PC-3 (cell line): ENCODE measurements at regions not wholly inside any gene's neighbourhood (a gene's known extent, or its start where the extent isn't known, plus 50 kb on each side); places are given as distances from the start of the nearest gene placed in this dataset.

Source experiments
- ATAC-seq: fragments of 200-7000 bp; cut with Tn5 transposase; 2 replicates; pipeline ENCODE4 v1.9.1; 2020; ENCODE audit warnings: mild to moderate bottlenecking, moderate library complexity
- BruUV-seq: library from RNA; stranded (reverse); fragments of 400-500 nt; replicated peaks from 2 replicates; lab custom pipeline; 2021; lab: Mats Ljungman, UMichigan
- CTCF ChIA-PET: fragments of 300-600 bp; sonication (Branson Sonifier 250); formaldehyde crosslinking; loops from one replicate; lab custom pipeline; 2022; ENCODE audit warnings: antibody characterized with exemption; lab: Charles Lee
- POLR2A ChIA-PET: fragments of 300-600 bp; sonication (Branson Sonifier 250); formaldehyde crosslinking; loops from one replicate; lab custom pipeline; 2022; ENCODE audit warnings: antibody characterized with exemption; ENCODE audit not compliant: unreplicated experiment; lab: Charles Lee
- DNase-seq: peaks from one replicate; pipeline ENCODE4 v3.0.0-alpha.2; 2015
- H2AFZ ChIP-seq: fragments of 300-600 bp; sonication (generic); 2 replicates; pipeline ENCODE4 v1.6.0; 2016; ENCODE audit warnings: antibody characterized with exemption, low read length
- H3F3A ChIP-seq: fragments of 300-600 bp; sonication (generic); one replicate; pipeline ENCODE4 v1.6.0; 2017; ENCODE audit warnings: antibody characterized with exemption, low read length, control low read depth, mild to moderate bottlenecking; ENCODE audit not compliant: unreplicated experiment
- H3K27ac ChIP-seq: fragments of 300-600 bp; sonication (generic); 2 replicates; pipeline ENCODE4 v1.5.1; 2016; ENCODE audit warnings: mild to moderate bottlenecking, low read length
- H3K27me3 ChIP-seq: fragments of 300-600 bp; sonication (generic); 2 replicates; pipeline ENCODE4 v1.6.1; 2016; ENCODE audit warnings: low read length, mixed read lengths
- H3K36me3 ChIP-seq: fragments of 300-600 bp; sonication (generic); 2 replicates; pipeline ENCODE4 v1.6.1; 2016; ENCODE audit warnings: low read depth, mixed run types, low read length, mixed read lengths
- H3K4me1 ChIP-seq: fragments of 300-600 bp; sonication (generic); 2 replicates; pipeline ENCODE4 v1.5.1; 2016; ENCODE audit warnings: low read length; ENCODE audit not compliant: insufficient read depth
- H3K4me2 ChIP-seq: fragments of 300-600 bp; sonication (generic); 2 replicates; pipeline ENCODE4 v1.6.0; 2016; ENCODE audit warnings: low read length
- H3K4me3 ChIP-seq: fragments of 300-600 bp; sonication (generic); 2 replicates; pipeline ENCODE4 v1.5.1; 2016; ENCODE audit warnings: mild to moderate bottlenecking, low read length, mixed read lengths
- H3K79me2 ChIP-seq: fragments of 300-600 bp; sonication (generic); 2 replicates; pipeline ENCODE4 v1.6.1; 2017; ENCODE audit warnings: low read length, mixed read lengths
- H3K9ac ChIP-seq: fragments of 300-600 bp; sonication (generic); 2 replicates; pipeline ENCODE4 v1.6.0; 2016; ENCODE audit warnings: mild to moderate bottlenecking, low read length
- H3K9me2 ChIP-seq: fragments of 300-600 bp; sonication (generic); replicated peaks from 2 replicates; pipeline ENCODE4 v1.6.1; 2016; ENCODE audit warnings: mixed run types, low read length, mixed read lengths
- H3K9me3 ChIP-seq: fragments of 300-600 bp; sonication (generic); 2 replicates; pipeline ENCODE4 v1.6.1; 2016; ENCODE audit warnings: low read length, mixed read lengths
- H4K20me1 ChIP-seq: fragments of 300-600 bp; sonication (generic); 2 replicates; pipeline ENCODE4 v1.6.1; 2016; ENCODE audit warnings: low read length, mixed read lengths
- EZH2 ChIP-seq: fragments of 300-600 bp; sonication (generic); IDR thresholded peaks from one replicate; pipeline ENCODE4 v1.6.1; 2017; ENCODE audit warnings: antibody characterized with exemption, mild to moderate bottlenecking, low read length; ENCODE audit not compliant: unreplicated experiment
- EZH2phosphoT487 ChIP-seq: fragments of 300-600 bp; sonication (generic); IDR thresholded peaks from 2 replicates; pipeline ENCODE4 v1.6.1; 2018; ENCODE audit warnings: mild to moderate bottlenecking, antibody characterized with exemption, low read length, borderline replicate concordance
- intact Hi-C: fragments of 100-400 bp; cut with micrococcal nuclease; formaldehyde crosslinking; loops from 2 replicates; pipeline ENCODE4 v1.9.0; 2023
- TF ChIP-seq, protein P1 (sequence below): fragments of 300-600 bp; sonication (generic); conservative IDR thresholded peaks from 2 replicates; pipeline ENCODE4 v1.5.1; 2017; ENCODE audit warnings: antibody characterized with exemption, low read depth, mild to moderate bottlenecking, low read length

DNA sequence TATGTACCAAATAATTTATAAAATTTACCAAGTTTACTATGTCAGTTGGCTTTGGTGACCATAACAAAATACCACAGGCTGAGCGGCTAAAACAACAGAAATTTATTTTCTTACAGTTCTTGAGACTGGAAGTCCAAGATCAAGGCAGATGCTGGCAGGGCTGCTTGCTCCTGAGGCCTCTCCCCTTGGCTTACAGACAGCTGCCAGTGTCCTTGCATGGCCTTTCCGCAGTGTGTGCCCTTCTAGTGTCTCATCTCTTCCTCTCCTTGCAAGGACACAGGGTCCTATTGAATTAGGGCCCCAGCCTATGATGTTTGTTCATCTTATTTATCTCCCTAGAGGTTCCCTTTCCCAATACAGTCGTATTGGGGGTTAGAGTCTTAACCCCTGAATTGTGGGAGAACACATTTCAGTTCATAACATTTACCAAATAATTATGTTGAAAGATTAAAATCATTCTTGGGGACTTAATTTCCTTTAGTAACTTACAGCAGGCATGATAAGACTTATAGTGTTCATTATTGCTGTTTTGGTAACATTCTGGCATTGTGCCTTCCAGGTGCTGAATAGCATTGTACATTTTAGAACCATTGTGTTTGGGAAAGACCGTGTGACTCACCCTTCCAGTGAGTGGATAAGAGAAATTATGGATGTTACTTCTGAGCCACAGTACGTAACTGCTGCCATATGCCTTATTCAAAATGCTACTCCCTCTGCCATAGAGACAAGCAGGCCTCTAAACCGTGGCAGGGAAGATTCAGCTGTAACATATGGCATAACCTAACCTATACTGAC is 317.5 kb downstream of the TMX3 start:
- CTCF ChIA-PET: no interaction called here
- H3K27me3 ChIP-seq: no peaks in the 10 kb centered on the region
- H3F3A ChIP-seq: no peaks in the 10 kb centered on the region
- peaks cover 10% of the 10 kb centered on the region; the same call in 1 of the 2 replicates for H3K4me1 ChIP-seq
- no peaks in the 10 kb centered on the region for H3K9me2 ChIP-seq
- no peaks in the 10 kb centered on the region for H4K20me1 ChIP-seq
- no peaks in the 10 kb centered on the region for H3K36me3 ChIP-seq
- TF ChIP-seq EZH2phosphoT487 (no peak), EZH2 (no peak)
- TF ChIP-seq, protein P1, sequence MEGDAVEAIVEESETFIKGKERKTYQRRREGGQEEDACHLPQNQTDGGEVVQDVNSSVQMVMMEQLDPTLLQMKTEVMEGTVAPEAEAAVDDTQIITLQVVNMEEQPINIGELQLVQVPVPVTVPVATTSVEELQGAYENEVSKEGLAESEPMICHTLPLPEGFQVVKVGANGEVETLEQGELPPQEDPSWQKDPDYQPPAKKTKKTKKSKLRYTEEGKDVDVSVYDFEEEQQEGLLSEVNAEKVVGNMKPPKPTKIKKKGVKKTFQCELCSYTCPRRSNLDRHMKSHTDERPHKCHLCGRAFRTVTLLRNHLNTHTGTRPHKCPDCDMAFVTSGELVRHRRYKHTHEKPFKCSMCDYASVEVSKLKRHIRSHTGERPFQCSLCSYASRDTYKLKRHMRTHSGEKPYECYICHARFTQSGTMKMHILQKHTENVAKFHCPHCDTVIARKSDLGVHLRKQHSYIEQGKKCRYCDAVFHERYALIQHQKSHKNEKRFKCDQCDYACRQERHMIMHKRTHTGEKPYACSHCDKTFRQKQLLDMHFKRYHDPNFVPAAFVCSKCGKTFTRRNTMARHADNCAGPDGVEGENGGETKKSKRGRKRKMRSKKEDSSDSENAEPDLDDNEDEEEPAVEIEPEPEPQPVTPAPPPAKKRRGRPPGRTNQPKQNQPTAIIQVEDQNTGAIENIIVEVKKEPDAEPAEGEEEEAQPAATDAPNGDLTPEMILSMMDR: no peak
- H3K4me2 ChIP-seq: no peak overlapping the region
- H2AFZ ChIP-seq: no peak overlapping the region
- DNase-seq (peak; percentile 60), ATAC-seq (no peak)
- POLR2A ChIA-PET: no interaction called here
- H3K9ac ChIP-seq: no peak overlapping the region
- H3K79me2 ChIP-seq: no peaks in the 10 kb centered on the region
- intact Hi-C loops: no loop called here
- no TSS peak for BruUV-seq
- H3K4me3 ChIP-seq: no peak overlapping the region
- H3K9me3 ChIP-seq: no peaks in the 10 kb centered on the region
- H3K27ac ChIP-seq: no peak overlapping the region

DNA sequence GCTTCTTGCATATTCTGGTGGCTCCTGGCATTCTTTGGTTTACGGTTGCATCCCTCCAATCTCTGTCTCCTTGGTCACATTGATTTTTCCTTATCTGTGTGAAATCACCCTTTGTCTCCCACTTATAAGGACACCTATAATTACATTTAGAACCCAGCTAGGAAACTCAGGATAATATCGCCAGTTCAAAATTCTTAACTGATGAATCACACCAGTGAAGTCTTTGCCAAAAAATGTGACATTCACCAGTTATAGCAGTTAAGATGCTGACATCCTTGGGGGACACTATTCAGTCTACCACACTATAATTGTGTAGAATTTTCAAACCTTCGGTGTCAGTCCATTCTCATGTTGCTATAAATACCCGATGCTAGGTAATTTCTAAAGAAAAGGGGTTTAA is 320.2 kb downstream of the TMX3 start:
- H3K36me3 ChIP-seq: no peaks in the 10 kb centered on the region
- TF ChIP-seq EZH2phosphoT487 (no peak), EZH2 (no peak)
- TF ChIP-seq, protein P1: no peak
- no peak overlapping the region for H3K9ac ChIP-seq
- ChIA-PET POLR2A (no interaction called here), CTCF (interaction anchor here (0.6 kb wide), 1 partner anchor 9 kb away, joined by 6 read pairs; no protein-coding TSS in a partner anchor)
- intact Hi-C loops: no loop called here
- no peaks in the 10 kb centered on the region for H3K27me3 ChIP-seq
- DNase-seq (peak; percentile 74), ATAC-seq (peak; percentile 65)
- H3K27ac ChIP-seq: no peak overlapping the region
- H3K4me1 ChIP-seq: peaks cover 10% of the 10 kb centered on the region; the same call in 1 of the 2 replicates
- no peaks in the 10 kb centered on the region for H3K9me3 ChIP-seq
- H3K4me3 ChIP-seq: no peak overlapping the region
- H3K4me2 ChIP-seq: peak overlapping the region; percentile 11; the same call in 1 of the 2 replicates
- H4K20me1 ChIP-seq: no peaks in the 10 kb centered on the region
- H2AFZ ChIP-seq: no peak overlapping the region
- H3F3A ChIP-seq: no peaks in the 10 kb centered on the region
- no TSS peak for BruUV-seq
- no peaks in the 10 kb centered on the region for H3K9me2 ChIP-seq
- H3K79me2 ChIP-seq: no peaks in the 10 kb centered on the region

DNA sequence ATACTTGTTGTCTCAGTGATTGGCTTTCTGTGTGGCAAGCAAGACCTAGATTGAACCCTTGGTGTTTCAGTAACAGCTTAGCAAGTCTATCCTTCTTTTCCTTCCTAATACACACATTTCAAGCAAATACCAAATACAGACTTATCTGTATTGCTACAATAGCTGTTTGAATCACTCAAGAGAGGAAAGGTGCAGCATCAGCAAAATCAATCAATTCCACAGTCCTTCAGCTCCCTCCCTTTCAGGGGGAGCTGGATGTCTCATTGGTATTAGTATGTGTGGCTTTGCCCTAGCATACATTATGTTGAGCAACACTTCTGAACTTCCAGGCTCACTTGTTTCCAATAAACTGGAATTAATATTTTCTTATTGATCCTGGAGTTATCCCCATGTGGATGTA is 323.1 kb downstream of the TMX3 start:
- CTCF ChIA-PET: no interaction called here
- H3K9me3 ChIP-seq: no peaks in the 10 kb centered on the region
- TF ChIP-seq EZH2phosphoT487: no peak
- TF ChIP-seq, protein P1: no peak
- no peak for TF ChIP-seq EZH2

More for the DNA sequence above, 323.1 kb downstream of the TMX3 start:
- ATAC-seq (no peak), DNase-seq (no peak)
- intact Hi-C loops: no loop called here
- BruUV-seq: no TSS peak
- Histone ChIP-seq H3K4me3 (no peak overlapping the region), H4K20me1 (no peaks in the 10 kb centered on the region), H3K36me3 (no peaks in the 10 kb centered on the region), H3K4me2 (no peak overlapping the region), H2AFZ (no peak overlapping the region), H3K9me2 (no peaks in the 10 kb centered on the region), H3K79me2 (no peaks in the 10 kb centered on the region), H3K9ac (no peak overlapping the region), H3K27ac (no peak overlapping the region), H3F3A (no peaks in the 10 kb centered on the region), H3K27me3 (no peaks in the 10 kb centered on the region), H3K4me1 (peaks cover 17% of the 10 kb centered on the region; the same call in 1 of the 2 replicates)
- POLR2A ChIA-PET: no interaction called here
